T1000 (cell line): ENCODE measurements at regions not wholly inside any gene's neighbourhood (a gene's known extent, or its start where the extent isn't known, plus 50 kb on each side); places are given as distances from the start of the nearest gene placed in this dataset.
"Not testable (repeated sequence)": the region's sequence is repeated elsewhere in the genome, so short reads cannot be mapped to it uniquely, and the experiment has no call there.

Experiments used
- DNase-seq: peaks from one replicate; lab custom pipeline; 2025; ENCODE audit warnings: mixed read lengths; lab: John Stamatoyannopoulos, UW

GRCh38 chr3:176328666-176329065 lies 868.6 kb downstream of the TBL1XR1 start:
- DNase-seq: no peak

- DNase-seq: no peak
These were observed 869.1 kb downstream of the TBL1XR1 start for GRCh38 chr3:176328198-176328597.

- not testable (repeated sequence) for DNase-seq
These were observed 870.3 kb downstream of the TBL1XR1 start for GRCh38 chr3:176326894-176327490.

- DNase-seq: not testable (repeated sequence)
These were observed 875.8 kb downstream of the TBL1XR1 start for GRCh38 chr3:176321532-176321931.

- DNase-seq: no peak
These were observed 876.2 kb downstream of the TBL1XR1 start for GRCh38 chr3:176321099-176321498.

- DNase-seq: no peak
These were observed 883.9 kb downstream of the TBL1XR1 start for GRCh38 chr3:176313426-176313825.

GRCh38 chr3:176310641-176311040 lies 886.6 kb downstream of the TBL1XR1 start:
- no peak for DNase-seq

- DNase-seq: no peak
These were observed 895.0 kb downstream of the TBL1XR1 start for GRCh38 chr3:176302271-176302670.

GRCh38 chr3:176296066-176296597 lies 901.1 kb downstream of the TBL1XR1 start:
- no peak for DNase-seq

GRCh38 chr3:176293276-176293675 lies 904.0 kb downstream of the TBL1XR1 start:
- DNase-seq: no peak

GRCh38 chr3:176286476-176287085 lies 910.7 kb downstream of the TBL1XR1 start:
- DNase-seq: no peak

- DNase-seq: no peak
These were observed 921.7 kb downstream of the TBL1XR1 start for GRCh38 chr3:176275538-176275937.

GRCh38 chr3:176275113-176275512 lies 922.2 kb downstream of the TBL1XR1 start:
- DNase-seq: no peak

- DNase-seq: no peak
These were observed 923.1 kb downstream of the TBL1XR1 start for GRCh38 chr3:176274161-176274560.

GRCh38 chr3:176262071-176262470 lies 935.2 kb downstream of the TBL1XR1 start:
- DNase-seq: no peak

- DNase-seq: no peak
These were observed 950.1 kb downstream of the TBL1XR1 start for GRCh38 chr3:176247191-176247590.

- no peak for DNase-seq
These were observed 977.3 kb downstream of the TBL1XR1 start for GRCh38 chr3:176219970-176220369.

- no peak for DNase-seq
These were observed 982.5 kb downstream of the TBL1XR1 start for GRCh38 chr3:176214758-176215157.

- not testable (repeated sequence) for DNase-seq
These were observed 984.0 kb downstream of the TBL1XR1 start for GRCh38 chr3:176213314-176213713.

GRCh38 chr3:176208915-176209314 lies 988.4 kb downstream of the TBL1XR1 start:
- DNase-seq: no peak

- DNase-seq: no peak
These were observed 989.0 kb downstream of the TBL1XR1 start for GRCh38 chr3:176208283-176208682.

GRCh38 chr3:176206809-176207208 lies 990.5 kb downstream of the TBL1XR1 start:
- DNase-seq: no peak

GRCh38 chr3:176202652-176203051 lies 994.6 kb downstream of the TBL1XR1 start:
- no peak for DNase-seq
